AG04450 (cell line): ENCODE measurements at regions not wholly inside any gene's neighbourhood (a gene's known extent, or its start where the extent isn't known, plus 50 kb on each side); places are given as distances from the start of the nearest gene placed in this dataset.

ENCODE experiments used
- CTCF ChIA-PET: fragments of 300-600, 350-600 bp; formaldehyde crosslinking; extraction: SDS; loops from one replicate; lab custom pipeline; 2022; ENCODE audit warnings: antibody characterized with exemption, inconsistent platforms; lab: Charles Lee
- POLR2A ChIA-PET: fragments of 350-600 bp; formaldehyde crosslinking; extraction: SDS; loops from one replicate; lab custom pipeline; 2021; ENCODE audit warnings: antibody characterized with exemption, inconsistent platforms; lab: Yijun Ruan, JAX
- DNase-seq: peaks from one replicate; pipeline ENCODE4 v3.0.0-alpha.2; 2011; ENCODE audit warnings: low read depth, low spot score
- H3K27ac ChIP-seq: one replicate; pipeline ENCODE4 v1.5.1; 2012; ENCODE audit warnings: low read depth, low read length, control low read depth
- H3K27me3 ChIP-seq: one replicate; pipeline ENCODE4 v1.6.0; 2012; ENCODE audit warnings: low read length; ENCODE audit not compliant: control insufficient read depth, insufficient read depth
- H3K4me3 ChIP-seq: 2 replicates; pipeline ENCODE4 v1.5.1; 2011; ENCODE audit warnings: mild to moderate bottlenecking, low read depth, low read length, control low read depth
- H3K9me3 ChIP-seq: 2 replicates; pipeline ENCODE4 v1.5.1; 2012; ENCODE audit warnings: low read length; ENCODE audit not compliant: control insufficient read depth, insufficient read depth
- CTCF ChIP-seq: IDR thresholded peaks from 2 replicates; pipeline ENCODE4 v1.5.1; 2011; ENCODE audit warnings: low read depth, low read length, control low read depth, inconsistent platforms

- no peaks in the 10 kb centered on the region for H3K9me3 ChIP-seq
- ChIA-PET CTCF (interaction anchor here (0.9 kb wide), 1 partner anchor 22 kb away, joined by 3 read pairs; no protein-coding TSS in a partner anchor), POLR2A (no interaction called here)
- H3K4me3 ChIP-seq = no peak overlapping the region
- DNase-seq = no peak
- no peak for TF ChIP-seq CTCF
- peaks cover 6% of the 10 kb centered on the region for H3K27me3 ChIP-seq
- no peak overlapping the region for H3K27ac ChIP-seq
Measured at GRCh38 chr5:36531401-36531800, 75.0 kb upstream of the SLC1A3 start.

GRCh38 chr5:36535378-36535777 lies 71.0 kb upstream of the SLC1A3 start:
- no peak for TF ChIP-seq CTCF
- Histone ChIP-seq H3K27ac (no peak overlapping the region), H3K4me3 (no peak overlapping the region), H3K9me3 (no peaks in the 10 kb centered on the region), H3K27me3 (peaks cover 6% of the 10 kb centered on the region)
- DNase-seq = no peak
- ChIA-PET CTCF (interaction anchor here (0.6 kb wide), 1 partner anchor 180 kb away, joined by 3 read pairs; no protein-coding TSS in a partner anchor), POLR2A (no interaction called here)

GRCh38 chr5:36535859-36536615 lies 70.4 kb upstream of the SLC1A3 start:
- POLR2A ChIA-PET = no interaction called here
- H3K4me3 ChIP-seq = no peak overlapping the region
- DNase-seq = no peak
- peaks cover 4% of the 10 kb centered on the region for H3K27me3 ChIP-seq
- H3K27ac ChIP-seq = no peak overlapping the region
- H3K9me3 ChIP-seq = no peaks in the 10 kb centered on the region
- CTCF ChIA-PET = no interaction called here
- no peak for TF ChIP-seq CTCF

- no peak for TF ChIP-seq CTCF
- ChIA-PET CTCF (no interaction called here), POLR2A (no interaction called here)
- no peaks in the 10 kb centered on the region for H3K9me3 ChIP-seq
- H3K4me3 ChIP-seq = no peak overlapping the region
- no peak for DNase-seq
- peaks cover 3% of the 10 kb centered on the region for H3K27me3 ChIP-seq
- no peak overlapping the region for H3K27ac ChIP-seq
Measured at GRCh38 chr5:36536616-36537005, 69.8 kb upstream of the SLC1A3 start.

GRCh38 chr5:36537724-36538123 lies 68.7 kb upstream of the SLC1A3 start:
- TF ChIP-seq CTCF = no peak
- no peak for DNase-seq
- Histone ChIP-seq H3K27ac (no peak overlapping the region), H3K27me3 (peaks cover 3% of the 10 kb centered on the region), H3K4me3 (no peak overlapping the region), H3K9me3 (no peaks in the 10 kb centered on the region)
- ChIA-PET POLR2A (no interaction called here), CTCF (interaction anchor here (0.6 to 1.3 kb wide), 3 partner anchors 30 to 161 kb away, joined by 3 to 6 read pairs (median 3); no protein-coding TSS in a partner anchor)
